ENCODE measurements at regions not wholly inside any gene's neighbourhood (a gene's known extent, or its start where the extent isn't known, plus 50 kb on each side); places are given as distances from the start of the nearest gene placed in this dataset.

DNA sequence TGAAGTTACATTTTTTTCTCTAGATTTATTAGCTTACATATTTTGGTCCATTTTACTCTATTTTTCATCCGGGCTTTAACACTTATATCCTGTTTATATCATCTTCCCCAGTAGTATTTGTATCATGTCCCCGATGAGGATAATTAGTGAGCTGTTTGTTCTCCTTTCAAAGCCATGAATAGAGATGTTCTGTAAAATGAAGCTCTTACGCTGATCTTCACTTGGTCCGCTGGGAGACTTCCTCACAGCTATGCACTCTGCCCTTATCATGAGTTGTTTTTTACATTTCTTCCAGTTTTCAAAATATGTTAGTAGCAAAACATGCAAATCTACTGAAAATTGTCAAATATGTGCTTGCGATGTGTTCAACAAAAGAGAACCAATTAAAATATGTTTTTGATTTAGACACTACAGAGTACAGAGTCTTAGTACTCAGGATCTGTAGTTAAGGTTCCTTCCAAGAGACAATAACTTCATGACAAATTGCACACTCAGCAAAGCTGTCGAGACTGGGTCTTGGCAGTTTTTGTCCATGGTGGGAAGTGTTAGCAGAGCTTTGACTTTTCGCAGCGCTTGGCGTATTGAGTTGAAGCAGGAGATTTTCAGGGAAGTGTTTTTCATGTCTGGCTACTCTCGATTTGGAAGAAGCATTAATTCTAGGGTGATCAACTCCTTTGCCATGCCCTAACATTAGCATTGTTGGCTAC lies 292.0 kb upstream of the ADAMTS5 start:
- CTCF ChIA-PET: no interaction called here
- Mint-ChIP-seq H3K27me3 (no peaks in the 10 kb centered on the region), H3K4me1 (no peaks in the 10 kb centered on the region), H3K9me3 (ENCODE audit: low read depth) (peaks cover 10% of the 10 kb centered on the region), H3K4me3 (no peak overlapping the region), H3K36me3 (no peaks in the 10 kb centered on the region), H3K27ac (no peak overlapping the region)
- DNase-seq: no peak
- no peak for ATAC-seq

GRCh38 chr21:27257908-27258556 lies 291.1 kb upstream of the ADAMTS5 start:
- CTCF ChIA-PET: interaction anchor here (0.6 kb wide), 1 partner anchor 854 kb away, joined by 3 read pairs; no protein-coding TSS in a partner anchor
- Mint-ChIP-seq H3K9me3 (ENCODE audit: low read depth) (peaks cover 7% of the 10 kb centered on the region), H3K27ac (no peak overlapping the region), H3K27me3 (no peaks in the 10 kb centered on the region), H3K36me3 (no peaks in the 10 kb centered on the region), H3K4me1 (no peaks in the 10 kb centered on the region), H3K4me3 (no peak overlapping the region)
- ATAC-seq (no peak), DNase-seq (no peak)

DNA sequence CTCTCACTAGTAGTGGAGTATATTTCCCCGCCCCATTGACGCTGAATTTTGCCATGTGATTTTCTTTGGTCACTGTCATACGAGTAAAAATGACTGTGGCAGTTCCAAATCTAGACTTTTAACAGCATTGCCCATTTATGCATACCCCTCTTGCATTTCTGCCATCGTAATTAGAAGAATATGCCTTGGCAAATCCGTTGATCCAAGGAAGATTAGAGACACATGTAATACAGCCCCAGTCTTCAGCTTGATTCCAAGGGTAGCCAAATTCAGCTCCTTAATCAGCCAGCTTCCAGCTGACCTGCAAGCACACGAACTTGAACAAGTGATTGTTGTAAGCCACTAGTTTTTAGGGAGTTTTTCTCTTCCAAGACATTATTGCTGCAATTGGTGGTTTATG lies 290.3 kb upstream of the ADAMTS5 start:
- peaks cover 7% of the 10 kb centered on the region for H3K9me3 Mint-ChIP-seq (ENCODE audit: low read depth)
- H3K36me3 Mint-ChIP-seq: no peaks in the 10 kb centered on the region
- no peaks in the 10 kb centered on the region for H3K27me3 Mint-ChIP-seq
- CTCF ChIA-PET: no interaction called here
- DNase-seq (no peak), ATAC-seq (no peak)
- no peak overlapping the region for H3K27ac Mint-ChIP-seq
- H3K4me1 Mint-ChIP-seq: no peaks in the 10 kb centered on the region
- H3K4me3 Mint-ChIP-seq: no peak overlapping the region

DNA sequence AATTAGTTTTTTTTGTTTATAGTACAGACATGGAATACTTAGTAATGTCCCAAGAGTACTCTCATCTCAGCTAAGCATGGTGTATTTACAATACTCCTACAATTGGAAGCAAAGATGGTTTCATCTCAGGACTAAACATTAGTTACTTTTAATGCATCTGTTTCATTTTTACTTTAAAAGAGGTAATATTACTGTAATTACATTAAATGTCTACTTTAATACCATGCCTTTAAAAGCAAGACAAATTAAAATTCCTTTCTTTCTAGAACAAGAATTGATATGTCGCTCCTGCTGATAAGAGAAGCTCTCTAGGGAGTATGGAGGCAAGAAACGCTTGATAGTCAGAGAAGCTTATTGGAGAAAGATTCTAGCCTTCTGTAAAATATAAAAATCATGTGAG lies 284.9 kb upstream of the ADAMTS5 start:
- no peak for ATAC-seq
- H3K27ac Mint-ChIP-seq: no peak overlapping the region
- CTCF ChIA-PET: no interaction called here

DNA sequence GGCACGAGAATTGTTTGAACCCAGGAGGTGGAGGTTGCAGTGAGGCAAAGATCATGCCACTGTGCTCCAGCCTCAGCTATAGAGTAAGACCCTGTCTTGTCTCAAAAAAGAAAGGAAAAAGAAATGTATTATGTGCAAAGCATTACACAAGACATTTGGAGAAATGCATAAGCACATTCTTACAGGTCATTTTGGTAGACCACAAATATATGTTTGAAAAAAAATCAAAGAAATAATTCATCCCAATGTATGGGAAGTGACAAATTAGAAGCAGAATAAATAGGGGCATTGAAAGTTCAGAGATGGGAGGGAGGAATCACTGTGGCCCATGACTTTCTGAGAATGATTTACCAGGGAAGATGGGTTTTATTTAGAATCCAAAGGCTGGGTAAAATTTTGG lies 283.5 kb upstream of the ADAMTS5 start:
- CTCF ChIA-PET: no interaction called here
- Mint-ChIP-seq H3K27me3 (no peaks in the 10 kb centered on the region), H3K4me1 (no peaks in the 10 kb centered on the region), H3K36me3 (no peaks in the 10 kb centered on the region), H3K9me3 (ENCODE audit: low read depth) (peaks cover 8% of the 10 kb centered on the region), H3K4me3 (no peak overlapping the region), H3K27ac (no peak overlapping the region)
- no peak for ATAC-seq
- no peak for DNase-seq

More for the DNA sequence above, 284.9 kb upstream of the ADAMTS5 start:
- Mint-ChIP-seq H3K9me3 (ENCODE audit: low read depth) (peaks cover 6% of the 10 kb centered on the region), H3K4me3 (no peak overlapping the region), H3K36me3 (no peaks in the 10 kb centered on the region), H3K27me3 (no peaks in the 10 kb centered on the region), H3K4me1 (no peaks in the 10 kb centered on the region)
- no peak for DNase-seq

- CTCF ChIA-PET: no interaction called here
- no peaks in the 10 kb centered on the region for H3K4me1 Mint-ChIP-seq
Measured at GRCh38 chr21:27248814-27249213, 281.9 kb upstream of the ADAMTS5 start.

GRCh38 chr21:27246741-27247140 lies 279.9 kb upstream of the ADAMTS5 start:
- H3K36me3 Mint-ChIP-seq: no peaks in the 10 kb centered on the region
- H3K27ac Mint-ChIP-seq: no peak overlapping the region
- CTCF ChIA-PET: no interaction called here
- DNase-seq: no peak
- H3K4me1 Mint-ChIP-seq: no peaks in the 10 kb centered on the region
- no peaks in the 10 kb centered on the region for H3K27me3 Mint-ChIP-seq
- ATAC-seq: no peak
- no peak overlapping the region for H3K4me3 Mint-ChIP-seq
- H3K9me3 Mint-ChIP-seq (ENCODE audit: low read depth): peaks cover 12% of the 10 kb centered on the region

More at GRCh38 chr21:27248814-27249213, 281.9 kb upstream of the ADAMTS5 start:
- Mint-ChIP-seq H3K27me3 (no peaks in the 10 kb centered on the region), H3K36me3 (no peaks in the 10 kb centered on the region), H3K27ac (no peak overlapping the region), H3K9me3 (ENCODE audit: low read depth) (peaks cover 8% of the 10 kb centered on the region), H3K4me3 (no peak overlapping the region)
- ATAC-seq (no peak), DNase-seq (no peak)

DNA sequence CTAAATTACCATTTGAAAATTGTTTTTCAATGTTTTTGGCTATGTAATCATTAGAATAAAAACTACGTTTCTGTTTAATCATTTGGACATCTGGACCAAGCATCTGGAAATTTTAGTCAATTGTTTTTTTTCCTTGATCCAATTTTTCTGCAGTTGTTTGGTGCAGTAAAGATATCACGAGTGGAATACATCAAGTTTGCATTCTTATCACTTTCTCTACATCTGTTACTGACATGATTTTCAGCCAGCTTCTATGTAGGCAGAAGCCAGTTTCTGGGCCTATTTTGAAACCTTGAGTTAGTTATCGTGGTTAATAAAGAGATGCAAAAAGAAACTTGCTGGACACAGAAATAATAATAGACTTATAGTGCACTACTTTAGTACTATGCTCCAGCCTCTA lies 277.9 kb upstream of the ADAMTS5 start:
- Mint-ChIP-seq H3K9me3 (ENCODE audit: low read depth) (peaks cover 11% of the 10 kb centered on the region), H3K27ac (no peak overlapping the region), H3K4me3 (no peak overlapping the region), H3K36me3 (no peaks in the 10 kb centered on the region), H3K27me3 (no peaks in the 10 kb centered on the region), H3K4me1 (no peaks in the 10 kb centered on the region)
- no peak for ATAC-seq
- DNase-seq: no peak
- CTCF ChIA-PET: no interaction called here

GRCh38 chr21:27244352-27244751 lies 277.5 kb upstream of the ADAMTS5 start:
- ATAC-seq (no peak), DNase-seq (no peak)
- Mint-ChIP-seq H3K4me3 (no peak overlapping the region), H3K27me3 (no peaks in the 10 kb centered on the region), H3K9me3 (ENCODE audit: low read depth) (peaks cover 10% of the 10 kb centered on the region), H3K27ac (no peak overlapping the region), H3K36me3 (no peaks in the 10 kb centered on the region), H3K4me1 (no peaks in the 10 kb centered on the region)
- CTCF ChIA-PET: no interaction called here

GRCh38 chr21:27240839-27241238 lies 274.0 kb upstream of the ADAMTS5 start:
- DNase-seq: no peak

DNA sequence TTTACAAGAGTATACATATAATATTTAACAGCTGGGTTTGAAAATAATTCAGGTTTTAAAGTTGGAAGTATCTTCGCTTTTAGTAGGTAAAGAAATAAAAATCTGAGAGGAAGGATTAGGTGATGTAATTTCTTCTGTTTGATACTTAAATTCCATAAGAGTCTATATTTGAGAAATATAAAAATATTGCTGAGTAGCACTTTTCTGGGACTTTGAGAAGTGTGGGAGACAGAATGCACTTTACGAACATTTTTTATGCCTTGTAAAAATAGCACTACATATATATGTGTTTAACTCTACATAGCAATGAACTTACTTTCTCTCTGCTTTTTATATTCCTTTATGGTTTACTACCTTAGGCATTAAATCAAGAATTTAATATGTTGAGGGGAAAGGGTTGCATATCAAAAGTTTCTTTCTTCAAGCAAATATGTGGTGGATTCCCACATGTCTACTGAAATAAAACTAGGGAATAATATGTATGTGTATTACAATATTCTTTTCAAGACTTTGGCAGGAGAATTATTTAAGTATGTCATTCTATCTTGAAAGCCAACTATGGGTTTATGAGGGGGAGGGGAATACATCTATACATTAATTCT lies 266.7 kb upstream of the ADAMTS5 start:
- CTCF ChIA-PET: no interaction called here
- H3K9me3 Mint-ChIP-seq (ENCODE audit: low read depth): peaks cover 8% of the 10 kb centered on the region
- no peak for DNase-seq
- no peaks in the 10 kb centered on the region for H3K4me1 Mint-ChIP-seq
- H3K36me3 Mint-ChIP-seq: no peaks in the 10 kb centered on the region
- H3K27me3 Mint-ChIP-seq: no peaks in the 10 kb centered on the region
- no peak overlapping the region for H3K27ac Mint-ChIP-seq
- ATAC-seq: no peak
- H3K4me3 Mint-ChIP-seq: no peak overlapping the region

More at GRCh38 chr21:27240839-27241238, 274.0 kb upstream of the ADAMTS5 start:
- ATAC-seq: no peak
- H3K9me3 Mint-ChIP-seq (ENCODE audit: low read depth): peaks cover 6% of the 10 kb centered on the region
- no peaks in the 10 kb centered on the region for H3K4me1 Mint-ChIP-seq
- no peak overlapping the region for H3K27ac Mint-ChIP-seq
- H3K36me3 Mint-ChIP-seq: no peaks in the 10 kb centered on the region
- CTCF ChIA-PET: no interaction called here
- H3K27me3 Mint-ChIP-seq: no peaks in the 10 kb centered on the region
- H3K4me3 Mint-ChIP-seq: no peak overlapping the region

DNA sequence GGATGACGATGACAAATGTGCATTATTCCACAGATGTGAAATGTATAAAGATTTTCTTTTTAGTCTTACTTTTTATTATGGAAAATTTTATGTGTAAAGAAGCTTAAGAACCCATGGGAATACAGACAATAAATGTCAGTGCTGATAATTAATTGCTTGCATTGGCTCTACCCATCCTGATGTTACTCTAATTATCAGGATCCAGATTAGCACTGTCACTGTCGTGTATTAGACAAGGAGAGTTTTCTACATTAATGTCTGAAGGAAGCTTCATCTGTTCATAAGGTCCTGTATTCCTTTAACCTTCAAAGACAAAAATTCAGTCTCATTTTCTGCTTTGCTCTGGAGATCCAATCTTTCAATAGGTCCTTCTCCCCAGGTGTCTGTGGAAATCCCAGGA lies 259.1 kb upstream of the ADAMTS5 start:
- Mint-ChIP-seq H3K4me3 (no peak overlapping the region), H3K27me3 (no peaks in the 10 kb centered on the region), H3K4me1 (no peaks in the 10 kb centered on the region), H3K36me3 (no peaks in the 10 kb centered on the region), H3K9me3 (ENCODE audit: low read depth) (peaks cover 6% of the 10 kb centered on the region), H3K27ac (no peak overlapping the region)
- CTCF ChIA-PET: no interaction called here
- no peak for ATAC-seq
- DNase-seq: no peak

- CTCF ChIA-PET: no interaction called here
- H3K4me3 Mint-ChIP-seq: no peak overlapping the region
- H3K4me1 Mint-ChIP-seq: no peaks in the 10 kb centered on the region
- no peaks in the 10 kb centered on the region for H3K27me3 Mint-ChIP-seq
- H3K9me3 Mint-ChIP-seq (ENCODE audit: low read depth): peaks cover 6% of the 10 kb centered on the region
- H3K36me3 Mint-ChIP-seq: no peaks in the 10 kb centered on the region
- H3K27ac Mint-ChIP-seq: no peak overlapping the region
- no peak for DNase-seq
- ATAC-seq: no peak
Measured at GRCh38 chr21:27225151-27225550, 258.3 kb upstream of the ADAMTS5 start.

DNA sequence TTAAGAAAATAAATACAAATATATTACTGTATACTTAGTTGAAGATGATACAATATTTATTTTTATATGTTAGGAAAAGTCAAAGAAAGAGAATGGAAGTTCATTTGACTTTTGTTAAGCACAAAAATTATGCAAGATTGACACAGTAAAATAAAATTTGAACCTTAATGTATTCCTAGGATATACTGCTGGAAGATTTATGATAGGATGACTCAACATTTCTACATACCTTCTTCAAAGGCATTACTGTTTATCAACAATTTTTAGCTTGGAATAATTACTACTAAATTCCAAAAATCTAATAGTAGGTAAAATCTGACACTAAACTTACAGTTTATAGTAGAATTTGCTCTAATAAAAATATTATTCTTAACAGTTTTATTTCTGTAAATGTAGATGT lies 257.3 kb upstream of the ADAMTS5 start:
- no peaks in the 10 kb centered on the region for H3K4me1 Mint-ChIP-seq
- CTCF ChIA-PET: no interaction called here
- DNase-seq: no peak
- no peak overlapping the region for H3K27ac Mint-ChIP-seq
- ATAC-seq: no peak
- no peaks in the 10 kb centered on the region for H3K36me3 Mint-ChIP-seq
- peaks cover 6% of the 10 kb centered on the region for H3K9me3 Mint-ChIP-seq (ENCODE audit: low read depth)
- H3K4me3 Mint-ChIP-seq: no peak overlapping the region
- H3K27me3 Mint-ChIP-seq: no peaks in the 10 kb centered on the region

Data from activated CD8-positive, alpha-beta memory T cell treated with anti-CD3 and anti-CD28 coated beads, Interleukin-2, amount 10 ng/mL, durations not matched to agents 7 days and 5 days (primary cell).